Stomach (tissue), 4 donors: ENCODE measurements at regions not wholly inside any gene's neighbourhood (a gene's known extent, or its start where the extent isn't known, plus 50 kb on each side); places are given as distances from the start of the nearest gene placed in this dataset.

Experiments
- CTCF ChIP-seq, 7 experiments: fragments of 450-650 bp in 4 of 7; fragments of 200-600 bp in 3 of 7; sonication (generic) in 3 of 7; IDR thresholded peaks; one replicate each; pipeline ENCODE4 v1.5.1; 2016 to 2019; ENCODE audit warnings: antibody characterized with exemption in 7 of 7, control low read depth in 2 of 7, mild to moderate bottlenecking in 1 of 7
- POLR2A ChIP-seq, 4 donors: fragments of 450-650 bp; IDR thresholded peaks; one replicate each; pipeline ENCODE4 v1.6.1; 2016; ENCODE audit warnings: antibody characterized with exemption in 4 of 4, control low read depth in 2 of 4, mild to moderate bottlenecking in 1 of 4, moderate library complexity in 1 of 4
- POLR2AphosphoS5 ChIP-seq, 3 donors: sonication (generic); formaldehyde crosslinking; IDR thresholded peaks; one replicate each; pipeline ENCODE4 v1.6.1; 2016; ENCODE audit warnings: antibody characterized with exemption in 3 of 3

- TF ChIP-seq CTCF (IDR thresholded peaks at IDR 0.05) = no peak
- TF ChIP-seq POLR2AphosphoS5 (IDR thresholded peaks at IDR 0.05) = no peak
- no peak for TF ChIP-seq POLR2A (IDR thresholded peaks at IDR 0.05)
Observed at GRCh38 chr2:138356178-138356577, 145.4 kb upstream of the SPOPL start.
